ENCODE measurements at regions not wholly inside any gene's neighbourhood (a gene's known extent, or its start where the extent isn't known, plus 50 kb on each side); places are given as distances from the start of the nearest gene placed in this dataset.

DNA sequence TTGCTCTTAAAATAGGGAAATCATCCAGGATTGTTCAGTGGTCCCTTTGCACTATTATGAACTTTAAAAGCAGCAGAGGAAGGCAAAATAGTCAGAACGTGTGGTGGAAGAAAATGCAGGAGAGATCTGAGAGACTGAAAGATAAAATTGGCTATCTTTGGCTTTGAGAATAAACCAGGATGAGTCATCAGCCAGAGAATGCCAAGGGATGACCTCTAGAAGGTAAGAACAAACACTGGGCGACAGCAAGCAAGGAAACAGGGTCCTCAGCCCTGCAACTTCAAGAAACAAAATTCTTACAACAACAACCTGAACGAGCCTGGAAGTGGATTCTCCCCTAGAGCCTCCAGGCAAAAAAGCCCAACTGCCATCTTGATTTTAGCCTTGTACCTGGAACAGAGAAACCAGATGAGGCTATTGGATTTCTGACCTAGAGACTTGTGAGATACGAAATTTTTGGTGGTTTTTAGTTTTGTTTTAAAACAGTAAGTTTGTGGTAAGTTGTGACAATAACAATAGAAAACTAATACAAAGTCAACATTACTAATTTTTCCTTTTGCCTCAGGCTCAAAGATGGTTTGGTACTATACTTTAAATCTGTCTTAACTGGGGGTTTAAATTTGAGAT lies 130.2 kb upstream of the CNTNAP2 start:
- Histone ChIP-seq H3K27me3 (ENCODE audit: insufficient read depth, low read length) (no peaks in the 10 kb centered on the region), H2AFZ (ENCODE audit: low read depth, low read length, poor library complexity, severe bottlenecking) (no peak overlapping the region), H3K9me2 (ENCODE audit: insufficient read depth) (no peaks in the 10 kb centered on the region), H3K9me3 (ENCODE audit: control insufficient read depth in 1 of 2, insufficient read depth in 1 of 2, low read depth in 1 of 2, low read length in 2 of 2) (peaks cover 7 to 11% of the 10 kb centered on the region in 2 experiments; a peak in 3 of 4 replicates), H3K79me2 (ENCODE audit: insufficient read depth, low read length) (no peaks in the 10 kb centered on the region), H3K4me2 (ENCODE audit: low read length) (no peak overlapping the region), H3K4me1 (ENCODE audit: control insufficient read depth in 1 of 2, insufficient read depth in 2 of 2, low read length in 2 of 2) (no peaks in the 10 kb centered on the region), H4K20me1 (ENCODE audit: insufficient read depth) (no peaks in the 10 kb centered on the region), H3K36me3 (ENCODE audit: control insufficient read depth in 1 of 2, insufficient read depth in 2 of 2, low read length in 2 of 2) (no peaks in the 10 kb centered on the region), H3K27ac (ENCODE audit: low read depth, low read length) (no peak overlapping the region), H3K4me3 (replicated peaks in 1 of 2; ENCODE audit: low read depth in 1 of 2, low read length in 2 of 2) (no peak overlapping the region), H3K9ac (ENCODE audit: low read length) (no peak overlapping the region)
- no TSS peak for BruUV-seq (replicated peaks)
- ChIA-PET POLR2A (no interaction called here), CTCF (no interaction called here), RAD21 (ENCODE audit: low non-redundant PET in 1 of 2, low total read pairs in 2 of 2, uncharacterized antibody in 2 of 2, unreplicated experiment in 2 of 2) (no interaction called here)
- intact Hi-C loops (cut with micrococcal nuclease) = no loop called here
- no peak for DNase-seq (ENCODE audit: low read depth, low spot score)
- no peak for ATAC-seq
- TF ChIP-seq EZH2 (IDR thresholded peaks at IDR 0.05) (no peak), JUND (IDR thresholded peaks at IDR 0.05) (no peak), ELF1 (IDR thresholded peaks at IDR 0.05; ENCODE audit: borderline replicate concordance, low read depth) (no peak), FOSL1 (IDR thresholded peaks at IDR 0.05; ENCODE audit: low read depth) (no peak)

- intact Hi-C loops (cut with micrococcal nuclease) = no loop called here
- CTCF ChIA-PET = no interaction called here
- DNase-seq (ENCODE audit: low read depth, low spot score) (no peak), ATAC-seq (no peak)
- Histone ChIP-seq H3K27ac (ENCODE audit: low read depth, low read length) (no peak overlapping the region), H3K9me3 (ENCODE audit: control insufficient read depth in 1 of 2, insufficient read depth in 1 of 2, low read depth in 1 of 2, low read length in 2 of 2) (peaks cover 0 to 4% of the 10 kb centered on the region in 2 experiments; a peak in 1 of 4 replicates), H3K4me2 (ENCODE audit: low read length) (no peak overlapping the region), H3K9me2 (ENCODE audit: insufficient read depth) (no peaks in the 10 kb centered on the region), H3K4me3 (replicated peaks in 1 of 2; ENCODE audit: low read depth in 1 of 2, low read length in 2 of 2) (no peak overlapping the region), H3K36me3 (ENCODE audit: control insufficient read depth in 1 of 2, insufficient read depth in 2 of 2, low read length in 2 of 2) (no peaks in the 10 kb centered on the region), H3K9ac (ENCODE audit: low read length) (no peak overlapping the region), H2AFZ (ENCODE audit: low read depth, low read length, poor library complexity, severe bottlenecking) (no peak overlapping the region), H3K27me3 (ENCODE audit: insufficient read depth, low read length) (no peaks in the 10 kb centered on the region), H3K79me2 (ENCODE audit: insufficient read depth, low read length) (no peaks in the 10 kb centered on the region), H3K4me1 (ENCODE audit: control insufficient read depth in 1 of 2, insufficient read depth in 2 of 2, low read length in 2 of 2) (no peaks in the 10 kb centered on the region), H4K20me1 (ENCODE audit: insufficient read depth) (no peaks in the 10 kb centered on the region)
- TF ChIP-seq ELF1 (IDR thresholded peaks at IDR 0.05; ENCODE audit: borderline replicate concordance, low read depth) (no peak), JUND (IDR thresholded peaks at IDR 0.05) (no peak), EGR1 (IDR thresholded peaks at IDR 0.05; ENCODE audit: low read depth) (no peak), ZBTB33 (IDR thresholded peaks at IDR 0.05; ENCODE audit: extremely low read depth, insufficient replicate concordance, low read length) (no peak), POLR2A (IDR thresholded peaks at IDR 0.05; ENCODE audit: borderline replicate concordance, extremely low read depth, insufficient read depth, insufficient read length) (no peak)
- TF ChIP-seq, protein P1, sequence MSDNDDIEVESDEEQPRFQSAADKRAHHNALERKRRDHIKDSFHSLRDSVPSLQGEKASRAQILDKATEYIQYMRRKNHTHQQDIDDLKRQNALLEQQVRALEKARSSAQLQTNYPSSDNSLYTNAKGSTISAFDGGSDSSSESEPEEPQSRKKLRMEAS (IDR thresholded peaks at IDR 0.05) = no peak
- TF ChIP-seq, protein P2, sequence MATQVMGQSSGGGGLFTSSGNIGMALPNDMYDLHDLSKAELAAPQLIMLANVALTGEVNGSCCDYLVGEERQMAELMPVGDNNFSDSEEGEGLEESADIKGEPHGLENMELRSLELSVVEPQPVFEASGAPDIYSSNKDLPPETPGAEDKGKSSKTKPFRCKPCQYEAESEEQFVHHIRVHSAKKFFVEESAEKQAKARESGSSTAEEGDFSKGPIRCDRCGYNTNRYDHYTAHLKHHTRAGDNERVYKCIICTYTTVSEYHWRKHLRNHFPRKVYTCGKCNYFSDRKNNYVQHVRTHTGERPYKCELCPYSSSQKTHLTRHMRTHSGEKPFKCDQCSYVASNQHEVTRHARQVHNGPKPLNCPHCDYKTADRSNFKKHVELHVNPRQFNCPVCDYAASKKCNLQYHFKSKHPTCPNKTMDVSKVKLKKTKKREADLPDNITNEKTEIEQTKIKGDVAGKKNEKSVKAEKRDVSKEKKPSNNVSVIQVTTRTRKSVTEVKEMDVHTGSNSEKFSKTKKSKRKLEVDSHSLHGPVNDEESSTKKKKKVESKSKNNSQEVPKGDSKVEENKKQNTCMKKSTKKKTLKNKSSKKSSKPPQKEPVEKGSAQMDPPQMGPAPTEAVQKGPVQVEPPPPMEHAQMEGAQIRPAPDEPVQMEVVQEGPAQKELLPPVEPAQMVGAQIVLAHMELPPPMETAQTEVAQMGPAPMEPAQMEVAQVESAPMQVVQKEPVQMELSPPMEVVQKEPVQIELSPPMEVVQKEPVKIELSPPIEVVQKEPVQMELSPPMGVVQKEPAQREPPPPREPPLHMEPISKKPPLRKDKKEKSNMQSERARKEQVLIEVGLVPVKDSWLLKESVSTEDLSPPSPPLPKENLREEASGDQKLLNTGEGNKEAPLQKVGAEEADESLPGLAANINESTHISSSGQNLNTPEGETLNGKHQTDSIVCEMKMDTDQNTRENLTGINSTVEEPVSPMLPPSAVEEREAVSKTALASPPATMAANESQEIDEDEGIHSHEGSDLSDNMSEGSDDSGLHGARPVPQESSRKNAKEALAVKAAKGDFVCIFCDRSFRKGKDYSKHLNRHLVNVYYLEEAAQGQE (IDR thresholded peaks at IDR 0.05; ENCODE audit: low read depth) = no peak
- POLR2A ChIA-PET = no interaction called here
- BruUV-seq (replicated peaks) = no TSS peak
- RAD21 ChIA-PET (ENCODE audit: low non-redundant PET in 1 of 2, low total read pairs in 2 of 2, uncharacterized antibody in 2 of 2, unreplicated experiment in 2 of 2) = no interaction called here
Measured at GRCh38 chr7:145978769-145979168, 137.8 kb upstream of the CNTNAP2 start.

Data from HCT116 (cell line).